ENCODE measurements at regions not wholly inside any gene's neighbourhood (a gene's known extent, or its start where the extent isn't known, plus 50 kb on each side); places are given as distances from the start of the nearest gene placed in this dataset.

GRCh38 chr5:114648940-114649339, 287.1 kb downstream of the KCNN2 start:
- no peak for TF ChIP-seq JUN (IDR thresholded peaks at IDR 0.05; ENCODE audit: low read depth, low read length)
- TF ChIP-seq CTCF (IDR thresholded peaks at IDR 0.05; ENCODE audit: control extremely low read depth in 1 of 3, insufficient read depth in 1 of 3, low read depth in 1 of 3, low read length in 3 of 3): no peak
- no peak for TF ChIP-seq ATF2 (IDR thresholded peaks at IDR 0.05; ENCODE audit: low read length)
- no peak for TF ChIP-seq CEBPB (IDR thresholded peaks at IDR 0.05; ENCODE audit: low read depth, low read length)
- TF ChIP-seq POLR2AphosphoS5 (IDR thresholded peaks at IDR 0.05; ENCODE audit: low read depth, low read length): no peak
- no peak for TF ChIP-seq TBP (IDR thresholded peaks at IDR 0.05; ENCODE audit: low read depth, low read length)
- no peak for TF ChIP-seq SP1 (IDR thresholded peaks at IDR 0.05; ENCODE audit: low read depth, low read length)

Measured in H1 (cell line).